PC-9 (cell line): ENCODE measurements at regions not wholly inside any gene's neighbourhood (a gene's known extent, or its start where the extent isn't known, plus 50 kb on each side); places are given as distances from the start of the nearest gene placed in this dataset.

Experiments
- CTCF ChIP-seq: fragments of 200-600 bp; sonication (generic); conservative IDR thresholded peaks from 2 replicates; pipeline ENCODE4 v1.6.1; 2017; ENCODE audit warnings: mixed run types, antibody characterized with exemption, mild to moderate bottlenecking, moderate library complexity
- EZH2 ChIP-seq: fragments of 200-600 bp; sonication (generic); IDR thresholded peaks from 2 replicates; pipeline ENCODE4 v1.8.0; 2017; ENCODE audit warnings: antibody characterized with exemption, low read depth

- no peak for TF ChIP-seq CTCF
- no peak for TF ChIP-seq EZH2
Observed at GRCh38 chr7:35982600-35982999, 170.5 kb upstream of the EEPD1 start.
